ENCODE measurements at regions not wholly inside any gene's neighbourhood (a gene's known extent, or its start where the extent isn't known, plus 50 kb on each side); places are given as distances from the start of the nearest gene placed in this dataset.

GRCh38 chr2:14923820-14924580 is 291.5 kb downstream of the LRATD1 start:
- TF ChIP-seq POLR2AphosphoS5 (IDR thresholded peaks at IDR 0.05; ENCODE audit: low read depth, low read length), result no peak
- no peak for TF ChIP-seq TAF1 (IDR thresholded peaks at IDR 0.05; ENCODE audit: borderline replicate concordance, insufficient read depth, low read length)
- TF ChIP-seq SIN3A (IDR thresholded peaks at IDR 0.05; ENCODE audit: borderline replicate concordance, insufficient read depth, low read length), result no peak

Measured in PFSK-1 (cell line).